GM21737 (cell line): ENCODE measurements at regions not wholly inside any gene's neighbourhood (a gene's known extent, or its start where the extent isn't known, plus 50 kb on each side); places are given as distances from the start of the nearest gene placed in this dataset.

Source experiments
- ATAC-seq: cut with Tn5 transposase; IDR thresholded peaks from one replicate; pipeline ENCODE4 v1.9.1; 2021; ENCODE audit warnings: mild to moderate bottlenecking, moderate library complexity; ENCODE audit not compliant: unreplicated experiment

DNA sequence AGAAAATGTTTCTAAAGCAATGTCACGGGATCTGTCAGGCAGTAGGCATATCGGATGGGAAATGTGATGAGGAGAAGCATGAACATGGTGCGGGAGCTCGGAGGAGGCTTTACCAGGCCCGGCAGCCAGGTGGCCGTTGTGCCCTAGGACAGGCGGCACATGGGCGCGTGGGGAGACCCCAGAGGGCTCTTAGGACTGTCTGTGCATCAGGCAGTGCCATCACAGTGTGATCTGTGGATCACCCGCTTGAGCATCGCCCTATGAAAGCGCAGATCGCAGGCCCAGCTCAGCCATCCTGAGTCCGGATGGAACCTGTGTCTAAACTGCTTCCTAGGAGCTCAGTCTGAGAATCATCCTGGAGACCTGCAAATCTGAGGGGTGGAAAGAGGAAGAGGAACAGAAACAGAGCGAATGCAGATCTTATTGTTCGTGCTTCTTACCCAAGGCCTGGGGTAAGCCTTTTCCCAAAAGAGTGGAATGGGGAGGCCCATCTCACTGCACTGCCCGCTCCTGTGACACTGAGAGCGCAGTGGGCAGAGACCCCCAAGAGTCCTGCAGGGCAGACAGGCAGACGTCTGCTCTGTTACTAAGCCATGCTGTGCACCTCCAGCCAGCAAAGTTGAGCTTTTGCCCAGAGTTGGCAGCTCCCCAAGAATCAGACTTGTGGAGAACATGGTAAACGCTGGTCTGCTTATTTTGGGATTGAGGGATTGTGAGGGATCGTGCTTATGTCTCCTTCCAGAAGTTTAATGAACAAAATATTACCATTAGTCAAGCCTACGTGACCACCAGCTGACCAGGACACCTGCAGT is 251.0 kb downstream of the RHOU start:
- ATAC-seq: no peak

- no peak for ATAC-seq
These were observed 252.0 kb downstream of the RHOU start for GRCh38 chr1:228987286-228987685.

GRCh38 chr1:228987736-228988506 is 252.6 kb downstream of the RHOU start:
- no peak for ATAC-seq

- no peak for ATAC-seq
These were observed 253.4 kb downstream of the RHOU start for GRCh38 chr1:228988664-228989063.

- ATAC-seq: no peak
These were observed 253.9 kb downstream of the RHOU start for GRCh38 chr1:228989176-228989575.

- ATAC-seq: no peak
These were observed 254.4 kb downstream of the RHOU start for GRCh38 chr1:228989676-228989991.

DNA sequence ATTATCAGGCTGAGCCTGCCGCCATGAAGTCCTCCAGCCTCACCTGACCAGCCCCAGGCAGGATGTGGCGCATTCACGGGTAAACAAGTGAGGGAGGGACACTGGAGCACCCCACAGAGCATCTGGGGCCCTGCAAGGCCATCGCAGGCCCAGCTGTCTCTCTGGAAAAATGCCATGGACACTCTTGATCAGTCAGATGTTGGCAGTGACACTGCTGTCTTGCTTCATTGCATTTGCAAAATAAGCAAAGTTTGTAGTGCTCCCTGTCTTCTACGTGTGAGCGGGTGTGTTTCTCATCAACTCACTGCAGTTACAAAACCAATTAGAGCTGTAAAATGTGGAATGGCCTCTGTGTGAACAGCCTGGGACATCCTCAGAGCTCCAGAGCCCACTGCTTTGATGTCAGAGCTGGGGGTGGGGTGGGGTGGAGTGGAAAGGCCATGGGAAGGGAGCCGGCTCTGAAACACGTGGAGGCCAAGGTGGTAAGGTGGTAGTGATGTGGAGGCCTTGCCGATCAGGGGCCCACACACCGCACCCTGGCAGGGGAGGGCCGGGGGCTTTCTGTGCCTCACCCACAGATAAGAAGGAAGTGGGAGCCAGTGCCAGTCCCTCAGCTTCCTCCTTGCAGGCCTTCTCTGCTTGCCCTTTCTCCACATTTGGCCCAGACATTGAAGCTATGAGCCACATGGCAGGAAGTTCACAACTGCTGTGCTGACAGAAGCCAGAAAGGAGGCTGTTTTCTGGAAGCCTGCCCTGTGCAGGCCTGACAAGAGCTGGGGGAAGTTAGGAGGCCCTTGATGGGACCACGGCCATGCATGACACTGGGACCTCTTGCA is 254.9 kb downstream of the RHOU start:
- ATAC-seq: no peak

DNA sequence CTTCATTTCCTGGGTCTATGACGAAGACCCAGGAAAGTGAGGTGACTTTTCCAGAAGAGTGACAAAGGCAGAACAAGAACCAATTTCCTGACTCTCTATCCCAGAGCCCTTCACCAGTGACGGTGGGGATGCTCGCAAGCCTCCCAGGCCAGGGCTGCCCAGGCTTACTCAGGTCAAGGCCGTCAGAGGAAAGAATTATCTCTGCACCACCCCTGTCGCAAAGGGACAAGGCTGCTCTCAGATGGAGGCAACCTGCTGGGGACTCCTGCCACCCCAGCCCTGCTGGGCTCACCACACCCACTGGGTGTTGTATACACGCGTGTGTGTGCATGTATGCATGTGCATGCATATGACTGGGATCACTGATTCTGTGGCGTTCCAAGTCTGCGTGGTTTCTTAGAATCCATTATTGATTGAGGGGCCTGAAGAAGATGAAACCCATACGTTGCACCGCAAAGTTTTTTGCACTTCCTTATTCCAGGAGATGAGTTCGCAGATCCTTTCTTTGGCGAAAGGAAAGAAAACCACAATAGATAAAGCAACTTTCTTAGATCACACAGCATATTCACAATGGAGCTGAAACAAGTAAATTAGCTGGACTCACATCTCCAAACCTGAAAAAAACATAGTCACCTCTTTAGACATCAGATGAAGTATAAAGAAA is 255.8 kb downstream of the RHOU start:
- ATAC-seq: no peak

- ATAC-seq: no peak
These were observed 256.8 kb downstream of the RHOU start for GRCh38 chr1:228992044-228992443.

DNA sequence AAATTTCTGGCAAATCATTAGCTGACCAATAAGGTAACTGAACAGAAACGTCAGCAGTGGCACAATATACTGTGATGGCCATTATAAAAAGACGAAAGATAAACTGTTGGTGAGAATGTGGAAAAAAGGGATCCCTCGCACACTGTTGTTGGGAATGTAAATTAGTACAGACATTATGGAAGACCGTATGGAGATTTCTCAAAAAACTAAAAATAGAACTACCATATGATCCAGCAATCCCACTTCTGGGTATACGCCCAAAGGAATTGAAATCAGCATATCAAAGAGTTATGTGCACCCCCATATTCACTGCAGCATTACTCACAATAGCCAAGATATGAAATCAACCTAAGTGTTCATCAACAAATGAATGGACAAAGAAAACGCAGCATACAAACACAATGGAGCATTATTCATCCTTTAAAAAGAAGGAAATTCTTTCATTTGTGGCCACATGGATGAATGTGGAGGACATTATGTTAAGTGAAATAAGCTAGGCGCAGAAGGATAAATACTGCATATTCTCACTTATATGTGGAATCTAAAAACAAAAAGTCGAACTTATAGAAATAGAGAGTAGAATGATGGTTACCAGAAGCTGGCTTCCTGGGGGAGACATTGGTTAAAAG is 257.7 kb downstream of the RHOU start:
- ATAC-seq: no peak

GRCh38 chr1:228994676-228995594 is 259.7 kb downstream of the RHOU start:
- no peak for ATAC-seq

- no peak for ATAC-seq
These were observed 261.0 kb downstream of the RHOU start for GRCh38 chr1:228996281-228996680.

DNA sequence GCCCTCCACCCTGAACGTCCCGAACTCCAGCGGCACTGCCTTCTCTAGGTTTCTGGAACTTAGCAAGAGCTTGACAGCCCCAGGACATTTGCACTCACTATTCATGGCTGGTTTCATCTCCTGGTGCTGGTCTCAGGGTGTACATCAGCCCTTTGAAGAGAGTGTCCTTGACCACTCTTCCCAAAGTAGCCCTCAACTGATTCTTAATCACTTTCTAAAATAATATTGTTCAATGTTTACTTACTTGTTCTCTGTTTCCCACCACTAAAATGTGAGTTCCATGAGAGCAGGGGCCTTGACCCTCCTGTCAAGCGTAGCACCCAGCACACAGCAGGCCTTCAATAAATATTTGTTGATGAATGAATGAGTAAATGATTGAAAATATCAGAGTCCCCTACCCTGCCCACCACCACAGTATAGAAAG is 262.5 kb downstream of the RHOU start:
- ATAC-seq: no peak

DNA sequence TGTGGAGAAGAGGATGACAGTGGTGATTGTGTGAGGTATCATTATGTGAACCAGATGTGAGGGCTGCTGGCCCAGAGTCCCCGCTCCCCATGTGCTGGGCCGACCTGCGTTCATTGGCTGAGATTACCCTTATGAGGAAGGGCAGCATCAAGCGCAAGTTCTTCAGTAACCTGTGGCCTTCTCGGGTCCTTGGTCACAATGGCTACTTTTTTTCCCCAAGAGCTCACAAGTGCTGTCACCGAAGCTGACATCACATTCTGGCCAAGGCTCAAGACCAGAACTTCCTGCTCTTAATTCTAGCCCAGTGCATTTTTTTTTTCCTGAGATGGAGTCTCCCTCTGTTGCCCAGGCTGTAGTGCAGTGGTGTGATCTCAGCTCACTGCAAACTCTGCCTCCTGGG is 262.9 kb downstream of the RHOU start:
- ATAC-seq: no peak

- ATAC-seq: no peak
These were observed 264.3 kb downstream of the RHOU start for GRCh38 chr1:228999446-229000170.

- ATAC-seq: no peak
These were observed 264.9 kb downstream of the RHOU start for GRCh38 chr1:229000187-229000586.

DNA sequence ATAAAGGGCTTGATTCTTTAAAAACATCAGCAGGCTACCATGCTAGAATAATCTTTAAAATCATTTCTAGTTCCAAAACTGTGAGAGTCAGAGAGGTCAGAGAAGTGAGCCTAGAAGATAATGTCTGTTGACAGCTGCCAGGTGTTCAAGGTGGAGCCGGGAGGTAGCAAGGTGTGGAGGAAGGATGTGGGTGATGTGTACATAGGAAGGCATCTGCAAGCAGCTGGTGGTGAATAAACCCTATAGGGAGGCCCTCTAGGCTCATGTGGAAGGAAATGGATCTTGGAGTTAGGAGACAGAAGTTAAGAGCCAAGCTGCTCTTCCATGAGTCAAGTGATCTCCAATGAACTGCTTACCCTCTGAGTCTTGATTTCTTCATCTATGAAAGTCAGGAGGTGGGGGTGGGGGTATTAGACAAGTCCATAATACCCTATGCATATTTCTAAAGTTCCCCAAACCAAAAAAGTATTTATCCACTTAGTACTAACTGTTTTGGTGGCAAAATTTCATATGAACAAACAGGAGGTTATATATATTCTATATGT is 266.3 kb downstream of the RHOU start:
- ATAC-seq: no peak

GRCh38 chr1:229002037-229002436 is 266.8 kb downstream of the RHOU start:
- ATAC-seq: no peak
